HPDE6-E6E7 (cell line): ENCODE measurements at regions not wholly inside any gene's neighbourhood (a gene's known extent, or its start where the extent isn't known, plus 50 kb on each side); places are given as distances from the start of the nearest gene placed in this dataset.

Source experiments
- DNase-seq: peaks from one replicate; pipeline ENCODE4 v3.0.0; 2011; ENCODE audit warnings: missing footprints; ENCODE audit errors: extremely low spot score

DNA sequence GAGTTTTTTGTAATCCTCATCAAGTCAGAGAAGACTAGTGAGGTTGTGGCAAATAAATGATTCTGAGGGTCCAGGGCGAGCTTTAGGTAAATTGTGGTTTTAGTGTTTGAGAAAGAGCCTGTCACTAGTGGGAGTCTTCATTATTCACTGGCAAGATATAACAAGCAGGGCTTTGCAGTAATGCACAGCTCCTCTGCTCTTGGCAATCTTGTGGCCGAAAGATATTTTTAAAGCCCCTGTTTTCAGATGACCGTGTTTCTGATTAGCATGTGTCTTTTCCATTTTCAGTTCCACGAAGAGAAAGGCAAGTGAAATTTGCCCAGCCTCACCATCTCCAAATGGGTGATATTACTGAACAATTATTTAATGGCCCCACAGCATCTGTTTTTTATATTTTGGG, 154.0 kb upstream of the BCL6 start:
- DNase-seq, result no peak

DNA sequence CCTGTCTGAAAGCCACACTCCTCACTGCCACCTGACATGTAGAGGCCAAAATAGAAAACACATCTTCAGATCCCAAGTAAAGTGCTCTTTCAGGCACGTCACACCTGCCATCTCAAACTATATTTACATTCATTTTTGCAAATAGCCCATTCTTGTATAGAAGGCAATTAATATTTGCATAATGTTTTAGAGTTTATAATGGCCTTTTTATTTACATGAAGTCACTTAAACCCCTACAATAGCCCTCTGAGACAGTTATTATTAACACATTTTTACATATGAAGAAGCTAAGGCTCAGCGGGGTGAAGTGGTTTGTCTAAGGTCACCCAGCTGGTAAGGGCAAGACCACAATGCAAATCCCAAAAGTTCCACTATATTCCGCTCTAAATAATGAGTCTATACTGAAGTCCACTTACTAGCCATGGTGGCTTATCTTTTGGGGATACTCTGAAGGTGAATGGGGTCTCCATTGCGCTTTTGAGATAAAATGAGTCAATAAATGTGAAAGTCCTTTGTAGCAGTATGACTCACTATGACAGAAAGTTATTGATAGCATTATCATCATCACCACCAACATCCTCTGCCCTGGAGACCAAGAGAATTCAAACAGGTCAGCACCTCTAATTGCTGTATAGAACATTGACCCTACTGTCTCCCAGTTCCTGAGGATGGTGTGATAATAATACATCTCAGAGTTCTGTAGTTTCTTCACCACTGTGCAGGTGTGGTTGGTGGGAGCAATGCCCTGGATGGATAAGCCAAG, 155.9 kb upstream of the BCL6 start:
- DNase-seq, result no peak

DNA sequence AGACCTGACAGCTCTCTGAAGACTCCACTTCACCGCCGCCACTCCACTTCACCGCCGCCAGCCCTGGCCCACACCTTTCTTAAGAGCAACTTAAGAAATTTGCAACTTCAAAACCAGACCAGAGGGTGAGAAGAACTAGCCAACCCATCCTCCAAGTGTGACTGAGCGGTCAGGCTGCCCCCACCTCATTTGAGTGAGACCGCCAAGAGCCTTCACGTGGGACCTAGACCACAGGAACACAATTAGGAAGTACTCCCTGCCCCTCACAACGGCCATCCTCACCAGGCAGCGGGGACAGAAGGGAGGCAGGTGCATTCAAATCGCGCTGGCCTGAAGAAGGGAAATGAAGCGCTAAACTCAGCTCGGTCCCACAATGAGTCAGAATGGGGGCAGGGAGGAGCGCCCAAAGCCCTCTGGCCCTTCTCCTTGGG, 156.8 kb upstream of the BCL6 start:
- DNase-seq, result no peak

DNA sequence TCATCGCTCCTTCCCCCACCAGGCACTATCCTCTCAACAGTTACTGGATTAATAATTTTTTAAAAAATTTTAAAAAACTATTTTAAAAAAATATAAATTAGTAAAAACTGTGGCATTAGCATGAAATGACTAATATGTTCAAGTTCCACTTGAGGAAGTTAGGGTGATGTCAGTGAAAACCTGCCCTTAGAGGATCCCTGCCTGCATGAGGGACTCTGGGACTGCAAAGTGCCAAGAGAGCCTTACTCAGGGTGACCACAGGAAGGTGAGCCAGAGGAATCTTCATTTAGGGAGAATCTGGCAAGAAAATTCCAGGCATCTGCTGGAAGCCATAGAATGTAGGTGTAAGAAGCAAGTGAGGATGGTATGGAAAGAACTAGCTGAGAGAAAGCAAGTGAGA, 157.7 kb upstream of the BCL6 start:
- DNase-seq, result no peak

DNA sequence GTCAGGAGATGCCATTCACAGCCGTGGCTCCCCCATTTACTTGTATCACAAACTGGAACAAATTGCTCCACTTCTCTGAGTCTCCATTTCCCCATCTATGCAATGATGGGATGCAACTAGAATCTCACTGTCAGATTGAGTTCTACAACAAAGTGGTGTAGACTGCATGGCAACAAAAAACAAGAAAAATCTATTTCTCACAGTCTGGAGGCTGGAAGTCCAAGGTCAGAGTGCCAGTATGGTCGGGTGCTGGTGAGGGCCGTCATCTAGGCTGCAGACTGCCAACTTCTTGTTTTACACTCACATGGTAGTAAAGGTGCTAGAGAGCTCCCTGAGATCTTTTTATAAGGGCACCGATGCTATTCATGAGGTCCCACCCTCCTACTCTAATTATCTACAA, 158.4 kb upstream of the BCL6 start:
- no peak for DNase-seq

DNA sequence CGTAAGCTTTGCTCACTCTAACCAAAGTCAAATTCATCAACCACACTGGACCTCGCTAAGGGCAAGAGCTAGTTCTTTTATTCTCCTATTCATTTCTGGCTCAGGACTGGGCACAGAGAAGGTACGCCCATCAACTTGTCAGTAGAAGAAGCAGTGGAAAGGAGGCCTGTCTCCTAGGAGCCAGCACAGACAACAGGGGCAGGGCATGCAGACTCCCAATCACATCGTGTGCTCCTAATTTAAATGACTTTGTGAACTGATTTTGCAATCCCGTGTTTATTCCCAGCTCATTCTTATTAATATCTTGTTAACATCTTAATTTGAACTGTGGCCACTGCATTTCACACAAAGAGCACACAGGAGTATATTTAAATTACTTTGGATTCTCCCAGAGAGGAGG, 161.1 kb upstream of the BCL6 start:
- DNase-seq, result no peak

DNA sequence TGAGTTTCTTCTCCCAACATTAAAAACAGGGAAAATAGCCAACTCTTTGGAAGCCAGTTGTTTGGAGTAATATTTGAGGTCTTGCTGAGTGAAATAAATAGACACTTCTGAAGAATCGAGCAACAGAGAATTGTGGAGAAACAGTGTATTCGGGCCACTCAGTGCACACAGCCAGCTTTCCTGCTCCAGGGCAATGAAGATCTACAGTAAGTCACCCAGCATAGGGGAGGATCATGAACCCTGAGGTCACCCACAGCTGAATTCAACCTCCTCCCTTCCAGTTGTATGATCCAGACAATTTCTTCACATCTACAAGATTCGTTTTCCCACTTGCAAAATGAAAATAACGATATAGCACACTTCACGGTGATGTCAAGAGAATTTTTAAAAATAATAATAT, 161.7 kb upstream of the BCL6 start:
- no peak for DNase-seq

DNA sequence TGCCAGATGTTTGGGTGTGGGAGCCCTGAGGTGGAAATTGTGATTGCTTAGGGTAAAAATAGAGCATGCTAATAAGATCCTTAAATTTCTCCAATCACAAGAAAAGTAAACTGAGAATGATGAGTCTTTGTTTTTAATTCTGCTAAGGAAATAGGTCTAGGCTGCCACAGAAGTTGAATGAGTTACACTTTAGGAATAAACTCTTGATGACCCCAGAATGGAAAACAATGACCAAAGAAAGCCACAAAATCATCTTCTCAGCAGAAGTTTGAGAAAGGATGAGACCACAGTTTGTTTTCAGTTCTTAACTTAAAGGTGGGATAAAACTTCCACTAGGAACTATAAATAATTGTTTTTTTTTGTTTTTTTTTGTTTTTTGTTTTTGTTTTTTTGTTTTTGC, 164.6 kb upstream of the BCL6 start:
- no peak for DNase-seq

DNA sequence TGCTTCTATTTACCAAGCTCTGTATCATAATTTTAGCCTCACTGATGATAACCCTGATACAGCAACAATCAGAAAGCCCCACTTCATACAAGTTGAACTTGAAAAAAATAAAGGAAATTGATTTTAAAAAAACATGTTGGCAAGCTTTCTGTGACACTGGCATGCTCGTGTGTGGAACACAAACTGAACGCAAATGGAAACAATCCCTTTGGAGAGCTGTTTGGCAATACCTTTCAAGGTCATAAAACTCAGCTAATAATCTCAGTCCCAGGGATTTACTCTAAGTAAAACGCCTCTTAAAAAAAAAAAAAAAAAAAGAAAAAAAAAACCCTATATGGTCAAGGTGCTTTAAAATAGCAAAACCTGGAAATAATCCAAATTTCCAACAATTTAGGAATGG, 166.7 kb upstream of the BCL6 start:
- DNase-seq, result no peak

DNA sequence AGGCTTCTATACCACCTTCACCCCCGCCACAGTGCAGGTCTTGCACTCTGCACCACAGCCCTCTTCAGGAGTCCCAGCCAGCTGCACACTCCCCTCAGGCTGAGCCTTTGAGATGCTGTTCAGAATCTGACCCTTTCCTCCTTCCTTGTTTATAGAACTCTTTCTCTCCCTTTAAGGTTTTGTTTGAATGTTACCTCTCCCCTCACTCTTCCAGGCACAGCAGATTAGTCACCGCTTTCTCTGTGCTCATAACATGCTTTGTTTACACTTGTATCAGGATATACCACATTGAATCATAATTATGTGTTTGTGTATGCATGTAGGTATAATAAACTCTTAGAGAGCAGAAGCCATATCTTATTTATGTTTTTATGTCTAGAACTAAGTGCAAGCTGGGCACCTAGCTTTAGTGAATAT, 168.4 kb upstream of the BCL6 start:
- peak; percentile 62 for DNase-seq

DNA sequence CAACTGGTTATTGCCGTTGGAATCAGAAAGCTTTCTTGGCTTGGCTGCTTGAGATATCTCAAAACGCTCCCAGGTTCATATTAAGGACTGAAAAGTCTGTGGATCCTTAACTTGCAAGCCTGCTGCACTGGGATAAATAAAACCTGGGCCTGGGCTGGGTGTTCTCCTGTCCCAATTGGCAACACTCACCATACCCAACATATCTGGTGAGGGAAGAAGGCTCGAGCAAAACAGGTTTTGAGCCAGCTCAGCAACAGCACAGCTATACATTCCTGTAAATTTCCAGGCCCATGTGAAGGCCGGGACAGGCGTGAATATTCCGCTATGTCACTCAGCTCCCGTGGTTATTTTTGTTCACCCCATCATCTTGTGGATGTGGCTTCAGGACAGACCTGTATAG, 169.0 kb upstream of the BCL6 start:
- peak; percentile 21 for DNase-seq

DNA sequence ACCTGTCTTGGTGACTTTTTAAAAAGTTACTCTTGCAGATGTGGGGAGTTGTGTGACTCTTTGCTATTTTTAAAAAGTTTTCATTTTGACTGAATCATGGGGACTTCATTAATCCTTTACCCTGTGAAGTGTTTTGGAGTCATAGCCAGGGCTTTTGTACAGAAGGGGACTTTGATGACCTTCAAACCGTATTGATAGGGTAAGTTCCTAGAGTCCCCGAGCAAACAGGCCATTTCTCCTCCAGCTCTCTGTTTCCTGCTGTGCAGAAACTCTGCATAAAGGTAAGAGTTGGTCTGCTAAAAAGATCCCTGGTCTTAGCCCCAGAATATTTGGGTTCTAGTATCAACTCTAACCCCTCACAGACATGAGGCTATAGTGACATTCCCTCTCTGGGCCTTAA, 170.8 kb upstream of the BCL6 start:
- no peak for DNase-seq

DNA sequence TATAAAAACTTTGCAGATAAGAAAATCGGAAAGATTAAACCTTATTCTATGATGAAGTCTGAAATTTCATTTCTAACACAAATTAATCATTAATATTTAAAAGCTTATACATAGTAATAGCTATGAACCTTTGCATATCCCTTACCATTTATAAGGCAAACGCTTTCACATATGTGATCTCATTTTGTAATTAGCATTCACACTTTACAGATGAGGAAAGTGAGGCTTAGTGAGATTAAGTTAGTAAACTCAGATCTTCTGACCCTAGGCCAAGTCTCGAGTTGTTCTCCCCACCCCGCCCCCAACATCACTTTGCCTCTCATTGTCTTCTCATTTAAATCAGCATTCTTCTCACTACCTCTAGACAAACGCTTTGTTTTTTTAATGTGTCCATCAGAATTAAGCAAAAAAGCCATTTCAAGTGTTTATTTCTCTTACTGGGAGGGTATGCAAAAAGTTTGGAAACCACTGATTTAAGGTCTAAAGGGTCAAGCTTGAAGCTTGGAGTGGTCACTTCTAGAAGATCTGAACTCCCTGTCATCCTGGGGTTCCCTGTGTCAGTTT, 172.9 kb upstream of the BCL6 start:
- DNase-seq, result no peak

DNA sequence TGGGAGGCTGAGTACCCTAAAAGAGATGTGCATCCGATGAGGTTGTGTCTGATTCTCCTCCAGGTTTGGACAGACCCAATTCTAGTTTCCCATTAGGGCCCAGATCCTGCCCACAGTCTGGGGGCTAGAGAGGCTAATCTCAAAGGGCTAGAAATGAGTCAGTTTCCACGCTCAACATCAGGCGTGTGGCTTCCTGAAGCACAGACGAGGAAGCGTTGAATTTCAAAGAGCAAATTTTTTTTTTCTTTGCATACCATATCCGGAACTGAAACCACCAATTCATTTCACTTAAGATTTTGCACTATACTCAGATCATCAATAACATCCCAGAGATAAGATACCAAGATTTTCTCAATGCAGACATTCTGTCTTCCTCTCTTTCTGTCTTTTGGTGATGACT, 173.8 kb upstream of the BCL6 start:
- no peak for DNase-seq

DNA sequence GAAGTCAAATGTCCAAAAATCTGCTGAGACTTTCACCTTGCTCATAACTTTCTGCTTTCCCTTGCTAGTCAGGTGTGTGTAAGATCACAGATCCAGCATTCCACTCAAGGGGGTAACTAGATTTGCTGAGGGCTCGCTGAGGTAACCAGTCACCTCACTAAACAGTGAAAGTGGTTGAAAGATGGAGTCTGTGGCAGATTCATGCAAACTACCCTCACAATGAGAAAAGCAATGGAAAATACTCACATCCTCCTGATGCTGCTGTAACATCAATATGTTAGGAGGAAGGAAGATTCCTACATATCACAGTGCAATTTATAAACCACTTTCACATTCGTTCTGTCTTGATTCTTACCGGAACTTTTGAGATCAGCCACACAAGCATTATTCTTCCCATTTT, 174.3 kb upstream of the BCL6 start:
- DNase-seq, result no peak

DNA sequence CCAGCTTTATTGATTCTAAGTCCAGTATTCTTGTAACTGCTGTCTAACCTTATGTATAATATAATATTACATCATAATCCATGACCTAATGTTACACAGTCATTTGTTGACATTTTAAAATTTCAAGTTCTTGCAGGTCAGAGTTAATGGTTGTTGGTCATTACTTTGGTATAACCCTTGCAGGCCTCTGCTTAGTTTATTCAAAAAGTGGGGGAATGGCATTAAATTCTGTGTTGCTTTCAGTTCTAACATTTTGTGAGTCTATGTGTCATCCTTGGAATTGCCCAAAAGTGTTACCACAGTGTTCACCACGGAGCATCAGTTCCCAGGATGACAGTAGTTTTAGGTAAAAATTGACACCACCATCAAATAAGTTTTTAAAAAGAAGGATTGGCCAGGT, 174.8 kb upstream of the BCL6 start:
- no peak for DNase-seq

DNA sequence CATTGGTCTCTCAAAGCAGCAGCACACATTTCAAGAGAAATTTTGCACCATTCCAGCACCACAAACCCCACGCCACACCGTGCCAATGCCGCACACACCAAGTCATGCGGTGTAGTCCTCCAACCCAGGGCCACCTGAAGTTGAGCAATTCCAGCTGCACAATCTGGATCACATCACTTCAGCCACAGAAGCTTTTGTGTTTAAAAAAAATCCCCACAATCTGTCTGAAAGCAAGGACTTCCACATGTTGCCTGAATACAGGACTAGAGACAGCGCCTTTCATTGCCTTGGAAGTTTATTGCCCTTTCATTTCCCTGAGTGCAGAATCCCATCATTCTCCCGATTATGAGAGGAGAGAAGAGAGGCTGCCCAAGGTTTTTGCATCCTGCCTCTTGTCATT, 175.6 kb upstream of the BCL6 start:
- DNase-seq, result no peak

DNA sequence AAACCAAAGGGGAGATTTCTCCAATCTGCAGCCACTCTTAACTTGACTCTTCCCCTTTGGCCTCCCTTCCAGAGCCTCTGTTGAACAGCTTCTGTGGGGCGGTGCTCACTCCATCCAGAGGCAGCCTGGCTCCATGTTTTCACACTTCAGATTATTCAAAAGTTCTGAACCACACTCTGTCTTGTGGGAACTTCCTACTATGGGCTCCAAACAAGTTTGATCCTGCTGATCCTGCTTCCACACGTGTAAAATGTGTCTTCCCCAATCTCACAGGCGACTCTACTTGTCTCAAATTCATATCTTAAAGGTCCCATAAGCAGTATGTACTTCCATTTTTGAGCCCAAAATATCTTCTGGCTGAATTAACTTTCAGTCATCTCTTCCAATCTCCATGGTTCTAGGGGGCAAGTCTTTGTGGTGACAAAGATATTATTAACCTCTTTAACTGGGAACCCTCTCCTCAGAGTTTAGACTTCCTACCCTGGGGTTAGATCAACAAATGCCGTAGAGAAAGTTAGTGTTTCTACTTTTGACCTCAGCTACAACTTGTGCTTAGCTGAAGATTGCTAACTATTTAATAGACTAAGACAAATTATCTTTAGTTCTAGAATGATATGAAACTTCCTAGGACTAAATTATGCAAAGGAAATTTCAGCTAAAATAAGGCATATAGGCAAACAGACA, 176.3 kb upstream of the BCL6 start:
- no peak for DNase-seq

DNA sequence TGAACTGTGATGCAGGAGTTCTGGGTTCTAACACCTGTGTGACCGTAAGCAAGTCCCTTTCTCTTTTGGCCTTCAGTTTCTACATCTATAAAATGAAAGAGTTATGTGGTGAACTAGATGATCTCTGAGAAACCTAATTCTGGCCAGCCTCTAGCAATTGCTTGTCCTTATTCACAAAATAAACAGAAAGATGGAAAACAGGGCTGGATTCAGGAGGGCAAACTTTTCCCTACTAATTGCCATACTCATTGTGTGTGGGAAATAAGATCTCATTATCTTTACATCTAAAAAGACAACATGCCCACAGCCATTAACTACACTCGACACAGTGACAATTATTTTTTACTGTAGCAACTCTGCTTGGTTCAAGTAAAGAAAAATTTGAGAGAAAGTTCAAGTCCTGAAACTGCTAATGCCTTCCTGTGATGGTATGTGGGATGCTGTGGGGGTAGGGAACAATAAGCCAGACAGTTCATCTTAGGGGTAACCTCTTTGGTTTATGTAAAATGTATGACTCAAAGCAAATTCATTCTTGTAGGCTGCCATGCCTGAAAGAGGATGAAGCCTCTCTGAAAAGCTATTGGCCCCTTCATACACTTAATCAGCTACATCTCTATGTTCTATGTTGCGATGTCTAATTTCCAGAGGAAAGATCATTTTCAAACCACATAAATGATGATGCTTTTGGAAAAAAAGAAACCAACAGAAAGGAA, 177.6 kb upstream of the BCL6 start:
- no peak for DNase-seq

DNA sequence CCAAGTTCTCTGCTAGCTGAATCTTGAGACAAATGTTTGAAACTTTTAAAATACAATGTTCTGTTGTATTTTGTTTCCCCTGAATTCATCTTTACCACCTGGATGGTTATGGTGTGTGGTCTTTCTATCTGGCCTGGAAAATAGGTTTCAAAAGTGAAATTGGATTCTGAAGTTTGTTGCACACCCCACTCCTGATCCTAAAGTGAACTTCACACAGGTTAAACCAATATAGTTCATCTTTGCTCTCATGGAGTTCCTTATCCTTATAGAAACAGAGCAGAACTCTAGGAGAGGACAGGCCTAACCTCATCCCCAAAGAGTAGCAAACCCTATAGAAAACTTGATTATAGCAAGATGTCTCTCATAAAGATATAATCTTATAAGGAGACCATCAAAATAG, 179.4 kb upstream of the BCL6 start:
- no peak for DNase-seq

DNA sequence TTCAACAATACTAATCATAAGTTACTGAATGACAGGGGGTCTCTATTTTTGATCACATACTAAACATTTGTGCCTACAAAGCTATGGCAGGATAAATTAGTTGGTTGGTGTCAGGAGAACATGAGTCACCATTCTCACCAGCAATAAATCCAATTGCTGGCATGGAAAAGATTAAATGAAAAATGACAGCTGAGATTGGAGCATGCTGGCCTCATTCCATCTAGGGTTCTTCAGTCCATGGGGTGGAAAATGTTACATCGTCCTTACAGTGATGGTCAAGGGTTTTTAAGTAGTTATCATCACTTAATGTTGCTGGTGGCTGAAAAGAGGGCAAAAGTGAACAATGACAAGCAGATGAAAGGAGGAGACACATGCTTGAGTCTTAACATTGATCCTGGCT, 180.1 kb upstream of the BCL6 start:
- no peak for DNase-seq

DNA sequence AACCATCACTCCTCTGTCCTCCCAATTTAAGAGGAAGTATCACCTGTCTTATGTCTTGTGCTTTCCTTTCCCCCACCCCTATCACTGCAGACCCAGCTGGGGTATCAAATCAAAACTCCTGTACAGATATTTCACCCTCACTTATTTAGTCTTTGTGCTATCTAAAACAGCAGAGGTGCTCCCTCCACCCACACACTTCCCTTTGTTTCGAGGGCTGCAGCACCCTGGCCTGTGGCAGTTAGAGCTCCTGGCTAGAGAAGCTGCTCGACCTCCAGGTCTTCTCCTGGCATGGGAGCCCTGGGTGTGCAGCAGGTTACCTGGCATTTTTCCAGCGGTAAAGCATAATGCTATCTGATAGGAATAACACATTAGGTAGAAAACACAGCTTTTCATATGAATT, 181.4 kb upstream of the BCL6 start:
- no peak for DNase-seq

DNA sequence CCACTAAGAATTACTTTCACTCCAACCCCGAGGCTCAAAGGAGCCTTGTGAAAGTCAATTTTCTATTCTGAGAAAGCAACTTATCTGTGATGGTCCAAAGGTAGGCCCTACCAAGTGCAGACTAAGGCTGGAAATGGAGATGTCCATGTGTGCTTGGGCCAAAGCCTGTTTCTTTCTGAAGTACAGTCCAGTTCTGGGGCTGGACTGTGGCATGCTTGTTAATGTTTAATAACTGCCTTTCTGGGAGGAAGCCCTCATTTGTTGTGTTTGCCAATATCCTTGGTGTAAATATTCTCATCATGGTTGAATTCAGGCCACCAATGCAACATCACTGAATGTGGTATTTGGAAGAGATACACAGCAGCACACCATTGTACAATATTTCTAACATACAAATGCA, 182.3 kb upstream of the BCL6 start:
- DNase-seq, result no peak
